GM21825 (cell line): ENCODE measurements at regions not wholly inside any gene's neighbourhood (a gene's known extent, or its start where the extent isn't known, plus 50 kb on each side); places are given as distances from the start of the nearest gene placed in this dataset.

Experiments
- ATAC-seq: cut with Tn5 transposase; IDR thresholded peaks from one replicate; pipeline ENCODE4 v1.9.1; 2021; ENCODE audit warnings: mild to moderate bottlenecking, moderate library complexity; ENCODE audit not compliant: unreplicated experiment

DNA sequence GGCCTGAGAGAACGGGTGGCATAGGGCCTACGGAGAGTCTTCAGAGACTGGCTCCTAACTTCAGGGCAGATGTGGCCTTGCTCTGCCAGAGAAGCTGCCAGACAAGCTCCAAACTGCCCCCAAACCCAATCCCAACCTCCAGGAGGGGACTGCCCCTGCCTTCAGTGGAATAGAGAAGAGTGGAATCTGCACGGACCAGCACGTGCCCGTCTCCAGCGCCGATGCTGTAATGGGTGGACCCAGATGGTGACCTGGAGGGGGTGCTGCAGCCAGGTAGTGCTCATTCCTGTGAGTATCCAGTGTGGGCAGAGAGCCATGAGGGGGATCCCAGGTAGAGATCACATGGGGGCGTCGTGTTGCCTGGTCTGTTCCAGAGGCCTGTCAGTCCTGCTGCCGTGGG lies 73.2 kb upstream of the NKX1-1 start:
- ATAC-seq = no peak

DNA sequence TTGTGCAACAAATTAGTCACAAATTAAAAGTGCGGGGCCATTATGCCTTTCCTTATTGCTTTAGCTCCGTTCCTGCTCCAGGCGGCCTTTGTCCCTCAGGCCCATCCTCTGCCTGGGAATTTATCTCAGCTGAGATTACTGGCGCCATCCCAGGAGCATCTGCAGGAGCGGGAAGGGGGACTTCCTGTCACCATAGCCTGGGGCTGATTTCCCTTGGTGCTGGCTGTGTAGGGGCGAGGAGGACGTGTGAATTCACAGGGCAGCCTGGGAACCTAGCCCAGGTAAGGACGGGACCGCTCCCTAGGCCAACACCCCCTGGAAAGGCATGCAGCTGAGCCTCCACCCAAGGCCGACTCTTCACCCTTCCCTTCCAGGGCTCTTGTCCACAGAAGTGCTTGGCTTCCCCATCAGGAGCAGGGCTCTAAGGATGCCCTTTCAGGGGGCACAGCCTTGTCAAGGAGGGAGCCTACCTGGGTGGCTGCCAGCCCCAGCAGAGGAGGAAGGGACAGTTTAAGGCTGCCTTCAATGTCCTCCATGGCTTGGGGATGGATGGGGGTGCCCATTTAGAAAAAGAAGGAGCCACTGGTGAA lies 72.6 kb upstream of the NKX1-1 start:
- no peak for ATAC-seq

DNA sequence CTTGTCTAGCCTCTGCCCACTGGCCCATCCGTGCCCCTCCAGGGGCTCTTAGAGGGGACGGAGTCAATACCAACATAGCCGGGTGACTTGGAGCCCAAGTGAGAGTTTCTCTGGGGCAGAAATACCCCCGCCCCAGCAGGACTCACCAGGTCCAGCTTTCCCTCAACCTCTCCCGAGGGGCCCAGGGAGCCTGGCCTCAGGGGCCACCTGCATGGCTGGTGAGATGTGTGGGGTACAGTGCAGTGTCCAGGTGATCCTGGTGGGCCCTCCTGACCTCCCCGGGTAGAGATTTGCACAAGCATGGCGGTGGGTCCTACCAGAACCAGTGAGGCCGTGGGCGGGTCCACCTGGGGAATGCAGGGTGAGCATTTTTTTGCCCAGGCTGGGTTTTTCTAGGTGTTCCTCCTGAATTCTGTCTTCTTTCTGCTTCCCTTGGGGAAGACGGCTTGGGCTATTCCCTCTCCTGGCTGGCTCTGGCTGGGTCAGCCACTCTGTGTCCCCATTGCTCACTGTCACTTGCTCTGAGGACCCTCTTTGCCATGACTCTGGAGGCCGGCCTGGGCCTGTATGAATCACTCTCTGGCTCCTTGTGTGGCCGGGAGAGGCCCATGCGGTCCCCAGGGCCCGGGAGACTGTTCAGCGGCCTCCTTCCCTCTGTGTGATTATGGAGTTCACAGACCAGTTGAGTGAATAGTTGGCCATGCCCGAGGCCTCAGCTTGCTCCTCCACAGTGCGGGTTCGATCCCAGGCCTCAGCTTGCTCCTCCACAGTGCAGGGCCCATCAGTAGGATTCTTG lies 71.0 kb upstream of the NKX1-1 start:
- no peak for ATAC-seq

DNA sequence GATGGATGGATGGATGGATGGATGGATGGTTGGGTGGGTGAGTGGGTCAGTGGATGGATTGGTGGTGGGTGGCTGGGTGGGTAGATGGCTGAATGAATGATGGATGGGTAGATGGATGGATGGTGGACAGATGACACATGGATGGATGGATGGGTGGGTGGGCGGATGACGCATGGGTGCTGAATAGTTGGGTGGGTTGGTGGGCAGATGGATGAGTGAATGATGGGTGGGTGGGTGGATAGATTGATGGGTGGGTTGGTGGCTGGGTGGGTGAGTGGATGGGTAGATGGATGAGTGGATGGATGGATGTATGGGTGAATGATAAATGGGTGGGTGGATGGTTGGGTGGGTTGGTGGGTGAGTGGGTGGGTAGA lies 69.9 kb upstream of the NKX1-1 start:
- ATAC-seq = no peak

DNA sequence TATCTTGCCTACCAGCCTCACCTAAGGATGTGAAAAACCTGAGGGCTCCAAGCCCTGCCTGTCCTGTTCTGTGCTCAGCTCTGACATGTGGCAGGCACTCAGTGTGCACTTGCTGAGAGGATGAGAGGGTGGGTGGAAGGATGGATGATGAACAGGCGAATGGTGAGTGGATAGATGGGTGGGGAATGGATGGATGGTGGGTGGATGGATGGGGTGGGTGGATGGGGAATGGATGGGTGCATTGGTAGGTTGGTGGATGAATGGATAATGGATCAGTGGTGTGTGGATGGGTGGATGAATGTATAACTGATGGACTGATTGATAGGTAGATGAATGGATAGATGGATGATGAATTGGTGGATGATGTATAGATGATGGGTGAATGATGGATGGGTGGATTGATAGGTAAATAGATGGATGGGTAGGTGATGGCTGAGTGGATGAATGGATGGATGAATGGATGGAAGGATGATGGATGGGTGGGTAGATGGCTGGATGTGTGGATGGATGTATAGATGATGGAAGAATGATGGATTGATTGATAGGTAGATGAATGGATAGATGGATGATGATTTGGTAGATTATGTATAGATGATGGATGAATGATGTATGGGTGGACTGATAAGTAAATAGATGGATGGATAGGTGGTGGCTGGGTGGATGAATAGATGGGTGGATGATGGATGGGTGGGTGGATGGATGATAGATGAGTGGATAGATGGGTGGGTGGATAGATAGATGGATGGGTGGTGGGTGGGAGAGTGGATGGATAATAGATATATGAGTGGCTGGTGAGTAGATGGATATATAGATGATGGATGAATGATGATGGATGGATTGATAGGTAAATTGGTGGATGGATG lies 69.3 kb upstream of the NKX1-1 start:
- no peak for ATAC-seq

DNA sequence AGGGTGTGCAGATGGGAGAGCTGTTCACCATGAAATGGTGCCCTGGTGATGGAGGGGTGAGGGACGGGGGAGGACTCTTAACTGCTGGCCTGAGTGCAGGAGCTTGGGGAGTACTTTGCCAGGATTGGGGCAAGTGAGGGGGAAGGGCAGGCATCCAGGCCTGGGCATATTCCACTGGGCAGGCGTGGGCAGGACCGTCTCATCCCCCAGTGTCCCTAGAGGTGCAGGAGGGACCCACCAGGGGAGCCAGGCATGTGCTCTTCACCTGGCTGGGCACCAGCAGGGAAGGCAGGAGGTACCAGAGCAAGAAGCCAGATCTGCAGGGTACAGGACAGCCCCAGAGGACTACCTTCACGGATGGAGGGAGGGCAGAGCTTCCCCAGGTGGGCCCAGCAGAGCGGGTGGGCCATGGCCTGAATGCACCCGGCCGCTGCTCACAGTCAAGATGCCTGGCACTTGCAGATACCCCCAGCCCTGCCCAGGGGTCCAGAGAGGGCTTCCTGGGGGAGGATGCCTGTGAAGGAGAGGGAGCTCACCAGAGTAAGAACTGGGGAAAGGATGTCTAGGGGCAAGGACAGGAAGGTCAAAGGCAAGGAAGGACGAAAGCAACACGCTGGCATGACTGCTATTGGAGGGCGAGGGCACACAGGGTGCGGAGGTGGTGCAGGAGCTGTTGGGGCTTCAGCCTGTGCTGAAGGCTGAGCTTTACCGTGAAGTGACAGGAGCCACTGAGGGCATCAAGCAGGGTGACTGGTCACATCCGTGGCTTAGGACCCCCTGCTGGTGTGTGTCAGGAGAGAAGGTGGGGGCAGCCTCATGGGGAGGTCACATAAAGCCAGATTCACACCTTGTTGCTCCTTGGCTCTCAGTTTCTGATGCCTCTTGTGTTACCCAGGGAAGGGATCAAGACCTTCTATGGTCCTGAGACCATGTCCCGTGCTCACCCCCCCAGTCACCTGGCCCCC lies 68.2 kb upstream of the NKX1-1 start:
- ATAC-seq = no peak

DNA sequence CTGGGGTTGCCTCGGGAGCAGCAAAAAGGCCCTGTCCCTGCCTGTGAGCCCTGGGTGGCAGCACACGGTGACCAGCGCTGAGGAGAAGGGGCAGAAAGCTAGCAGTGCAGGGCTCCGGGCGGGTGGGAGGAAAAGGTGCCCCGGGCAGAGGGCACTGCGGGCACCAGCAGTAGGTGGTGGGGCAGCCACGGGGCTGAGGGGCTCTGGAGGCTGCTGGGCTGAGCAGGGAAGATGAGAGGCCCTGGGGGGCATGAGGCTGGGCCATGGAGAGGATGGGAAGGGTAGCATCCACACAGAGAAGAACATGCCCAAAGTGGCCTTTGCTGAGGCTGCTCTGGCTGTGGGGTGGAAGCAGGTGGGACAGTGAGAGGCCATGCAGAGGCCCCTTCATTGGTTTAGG lies 67.5 kb upstream of the NKX1-1 start:
- ATAC-seq = no peak

DNA sequence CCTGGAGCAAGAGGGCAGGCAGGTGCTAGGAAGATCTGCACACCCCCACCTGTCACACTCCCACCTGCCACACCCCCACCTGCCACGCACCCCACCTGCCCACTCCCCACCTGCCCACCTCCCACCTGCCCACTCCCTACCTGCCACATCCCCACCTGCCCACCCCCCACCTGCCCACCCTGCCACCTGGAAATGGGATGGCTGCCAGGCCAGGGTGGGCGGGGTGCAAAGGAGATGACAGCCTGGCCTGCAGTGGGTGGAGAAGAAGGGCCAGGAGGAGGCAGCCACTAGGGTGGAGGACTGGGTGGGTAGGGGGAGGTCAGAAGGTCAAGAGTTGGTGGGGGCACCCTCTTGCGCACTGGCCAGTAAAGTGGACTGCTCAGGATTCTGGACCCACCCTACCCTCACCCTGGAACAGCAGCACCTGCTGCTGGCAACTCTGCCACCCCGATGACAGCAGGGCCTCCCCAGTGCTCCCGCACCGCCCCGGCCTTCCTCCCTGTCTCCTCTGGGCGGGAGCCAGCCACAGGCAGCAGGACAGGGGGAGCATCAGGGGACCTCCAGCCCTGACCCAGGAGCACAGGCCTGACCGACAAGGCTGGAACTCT lies 66.8 kb upstream of the NKX1-1 start:
- no peak for ATAC-seq

DNA sequence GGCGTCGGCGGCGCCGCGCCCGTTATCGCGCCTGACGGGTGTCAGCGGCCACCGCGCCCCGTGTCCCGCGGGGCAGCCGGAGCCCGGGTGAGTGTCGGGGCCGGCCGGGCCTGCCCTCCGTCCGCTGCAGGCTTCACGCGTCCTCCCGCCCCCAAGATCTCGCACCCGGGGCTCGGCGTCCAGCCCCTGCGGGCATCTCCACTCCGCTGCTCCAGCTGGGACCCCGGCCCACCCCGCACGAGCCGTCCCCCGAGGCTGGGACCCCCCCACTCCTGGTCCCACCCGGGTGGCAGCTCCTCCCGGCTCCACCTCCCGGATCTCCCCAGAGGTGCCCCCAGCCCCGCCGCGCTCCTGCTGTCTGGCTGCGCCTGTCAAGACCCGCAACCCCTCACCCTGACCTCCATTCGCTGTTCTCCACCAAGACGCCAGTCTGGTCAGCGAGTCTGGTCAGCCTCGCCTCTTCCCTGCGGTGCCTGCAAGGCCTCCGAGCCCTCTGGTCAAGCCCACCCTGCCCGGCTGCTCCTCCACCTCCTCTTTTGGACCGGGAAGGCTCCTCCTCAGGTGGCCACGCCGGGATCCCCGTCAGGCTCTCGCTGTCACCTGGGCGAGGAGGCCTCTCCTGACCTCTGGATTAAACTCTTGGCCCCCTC lies 66.0 kb upstream of the NKX1-1 start:
- ATAC-seq = no peak

DNA sequence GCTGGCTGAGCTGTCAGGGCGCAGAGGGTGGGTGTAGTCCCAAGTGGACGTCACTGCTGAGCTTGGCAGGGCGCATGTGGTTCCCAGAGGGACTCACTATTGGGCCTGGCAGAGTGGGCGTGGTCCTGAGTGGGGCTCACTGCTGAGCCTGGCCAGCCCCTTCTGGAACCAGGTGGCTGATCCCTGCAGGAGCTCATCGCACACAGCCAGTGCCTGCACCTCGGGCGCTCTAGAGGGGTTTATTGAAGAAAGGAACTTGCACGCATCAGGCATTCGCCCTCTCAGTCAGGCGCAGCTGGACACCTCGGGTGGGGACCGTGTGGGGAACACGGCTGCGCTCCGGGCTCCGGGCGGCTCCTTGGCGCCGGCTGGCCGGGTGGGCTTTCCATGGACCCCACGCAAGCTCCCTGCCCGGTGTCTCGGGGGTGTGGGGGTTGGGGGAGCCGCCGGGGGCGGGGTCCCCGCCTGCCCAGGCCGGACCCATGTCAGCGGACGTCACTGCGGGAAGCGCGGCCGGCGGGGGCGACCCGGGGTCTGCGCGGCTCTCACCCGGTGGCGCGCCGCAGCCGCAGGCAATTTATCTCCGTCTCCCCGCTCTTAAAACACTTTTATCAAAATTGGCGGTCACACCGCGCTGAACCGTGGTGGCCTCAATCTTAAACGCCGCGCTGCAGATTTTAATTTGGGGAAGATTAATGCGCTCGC lies 65.4 kb upstream of the NKX1-1 start:
- ATAC-seq = no peak

DNA sequence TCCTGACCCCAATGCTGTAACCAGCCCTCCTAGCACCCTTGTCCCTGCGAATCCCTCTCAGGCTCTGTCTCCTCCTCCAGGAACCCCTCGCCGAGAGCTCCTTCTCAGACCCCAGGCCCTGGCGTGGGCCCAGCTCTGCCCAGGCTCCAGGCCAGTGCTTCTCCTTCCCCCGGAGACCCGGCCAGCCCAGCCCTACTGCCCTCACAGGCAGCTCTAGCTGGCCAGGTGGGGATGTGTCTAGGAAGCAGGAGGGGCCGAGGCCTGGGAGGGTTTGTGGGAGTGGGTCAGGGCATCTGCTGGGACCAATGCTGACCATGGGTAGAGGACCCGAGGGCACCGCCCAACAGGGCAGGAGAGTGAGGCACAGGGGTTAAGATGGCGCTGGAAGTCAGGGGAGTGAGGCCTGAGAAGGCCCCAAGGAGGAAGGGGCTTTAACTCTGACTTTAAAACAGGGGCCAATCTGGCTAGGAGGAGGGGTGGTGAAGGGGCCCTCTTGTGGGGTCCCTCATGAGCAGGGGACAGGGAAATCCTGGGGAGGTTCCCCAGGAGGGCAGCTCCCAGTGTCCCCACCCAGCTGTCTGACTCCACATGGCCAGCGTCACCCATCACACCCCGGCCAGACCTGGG lies 64.7 kb upstream of the NKX1-1 start:
- ATAC-seq = no peak

DNA sequence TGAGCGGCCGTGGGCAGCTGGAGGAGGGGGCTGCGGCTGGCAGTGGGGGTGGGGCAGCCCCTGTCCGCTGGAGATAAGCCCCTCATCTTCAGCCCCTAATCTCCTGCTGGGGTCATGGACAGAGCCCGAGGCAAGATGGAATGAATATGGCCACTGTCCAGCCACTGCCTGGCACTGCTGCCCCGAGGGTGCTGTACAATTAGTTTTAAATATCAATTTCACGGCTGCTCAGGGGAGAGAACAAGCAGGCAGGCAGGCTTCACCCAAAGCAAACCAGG lies 64.1 kb upstream of the NKX1-1 start:
- no peak for ATAC-seq

DNA sequence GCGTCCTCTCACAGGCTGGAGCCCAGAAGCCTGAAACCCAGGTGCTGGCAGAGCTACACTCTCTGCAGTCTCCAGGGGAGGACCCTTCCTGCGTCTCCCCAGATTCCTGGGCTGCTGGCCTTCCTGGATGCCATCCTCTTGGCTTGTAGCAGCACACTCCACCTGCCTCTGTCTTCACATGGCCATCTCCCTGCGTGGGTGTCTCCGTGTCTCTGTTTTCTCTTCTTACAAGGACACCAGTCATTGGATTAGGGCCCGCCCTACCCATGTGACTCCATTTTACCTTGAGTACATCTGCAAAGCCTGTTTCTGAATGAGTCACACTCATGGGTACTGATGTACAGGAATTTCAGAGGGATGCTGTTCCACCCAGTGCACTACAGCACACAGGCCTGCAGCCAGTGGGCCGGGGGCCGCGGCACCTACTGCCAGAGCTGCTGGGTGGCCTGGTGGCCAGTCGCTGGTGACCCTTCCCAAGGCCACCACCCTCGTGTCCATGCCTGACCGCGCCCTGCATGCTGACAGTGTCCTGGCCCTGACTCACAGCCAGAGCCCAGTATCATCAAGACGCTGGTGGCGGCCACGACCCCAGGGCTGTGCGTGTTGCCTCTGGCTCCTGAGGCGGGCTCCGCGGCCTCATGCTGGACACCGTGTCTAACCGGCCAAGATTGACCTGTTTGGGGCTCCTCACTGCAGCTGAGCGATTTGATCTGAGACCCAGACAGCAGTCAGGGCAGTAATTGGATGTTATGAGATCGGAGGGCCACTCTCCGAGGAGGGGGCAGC lies 63.6 kb upstream of the NKX1-1 start:
- ATAC-seq = no peak

DNA sequence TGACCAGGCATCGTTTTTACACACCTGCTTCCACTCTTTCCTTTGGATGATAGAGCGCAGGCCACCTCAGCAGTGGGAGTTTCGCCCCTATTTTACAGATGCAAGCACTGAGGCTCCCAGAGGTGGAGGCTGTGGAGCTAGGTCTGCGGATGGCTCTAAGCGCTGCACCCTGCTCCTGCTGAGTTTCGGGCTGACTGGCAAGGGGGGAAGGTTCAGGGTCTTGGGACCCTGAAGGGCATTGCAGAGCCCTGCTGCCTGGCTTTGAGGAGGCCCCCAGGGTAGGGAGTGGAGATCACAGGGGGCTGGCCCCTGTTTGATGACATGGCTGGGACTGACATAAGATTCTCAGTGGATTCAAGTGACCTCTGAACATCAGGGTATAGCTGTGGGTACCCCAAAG lies 62.8 kb upstream of the NKX1-1 start:
- ATAC-seq = no peak

DNA sequence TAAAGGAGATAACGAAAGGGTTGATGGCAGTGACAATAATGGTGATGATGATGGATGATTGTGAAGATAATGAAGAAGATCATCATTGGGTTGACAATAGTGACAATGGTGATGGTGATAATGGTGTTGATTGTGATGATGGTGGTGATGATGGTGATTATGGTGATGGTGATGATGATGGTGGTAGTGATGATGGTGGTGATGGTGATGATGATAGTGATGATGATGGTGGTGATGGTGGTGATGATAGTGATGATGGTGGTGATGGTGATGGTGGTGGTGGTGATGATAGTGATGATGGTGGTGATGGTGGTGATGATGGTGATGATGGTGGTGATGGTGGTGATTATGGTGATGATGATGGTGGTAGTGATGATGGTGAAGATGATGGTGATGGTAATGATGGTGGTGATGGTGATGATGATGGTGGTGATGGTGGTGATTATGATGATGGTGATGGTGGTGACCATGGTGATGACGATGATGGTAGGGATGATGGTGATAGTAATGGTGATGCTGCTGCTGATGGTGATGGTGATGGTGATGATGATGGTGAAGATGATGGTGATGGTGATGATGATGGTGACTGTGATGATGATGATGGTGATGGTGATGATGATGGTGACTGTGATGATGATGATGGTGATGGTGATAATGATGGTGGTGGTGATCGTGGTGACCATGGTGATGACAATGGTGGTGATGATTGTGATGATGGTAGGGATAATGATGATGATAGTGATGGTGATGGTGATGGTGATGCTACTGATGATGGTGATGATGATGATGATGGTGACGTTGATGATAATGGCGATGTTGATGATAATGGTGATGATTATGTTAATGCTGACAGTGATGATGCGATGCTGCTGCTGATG lies 61.6 kb upstream of the NKX1-1 start:
- ATAC-seq = no peak

DNA sequence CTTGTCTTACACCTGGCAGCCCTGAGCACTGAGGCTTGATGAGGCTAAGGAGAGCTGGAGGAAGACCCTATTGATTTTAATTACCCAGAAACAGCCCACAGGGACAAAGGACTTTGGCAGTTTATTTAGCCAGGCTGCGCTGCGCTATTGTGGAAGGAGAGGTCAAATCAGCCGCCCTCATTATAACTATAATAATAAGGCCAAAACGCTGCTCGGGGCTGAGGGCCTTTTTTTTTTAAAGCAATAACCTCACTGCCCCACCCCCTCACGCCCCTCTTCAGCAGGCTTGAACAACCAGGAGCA lies 60.6 kb upstream of the NKX1-1 start:
- ATAC-seq = no peak

DNA sequence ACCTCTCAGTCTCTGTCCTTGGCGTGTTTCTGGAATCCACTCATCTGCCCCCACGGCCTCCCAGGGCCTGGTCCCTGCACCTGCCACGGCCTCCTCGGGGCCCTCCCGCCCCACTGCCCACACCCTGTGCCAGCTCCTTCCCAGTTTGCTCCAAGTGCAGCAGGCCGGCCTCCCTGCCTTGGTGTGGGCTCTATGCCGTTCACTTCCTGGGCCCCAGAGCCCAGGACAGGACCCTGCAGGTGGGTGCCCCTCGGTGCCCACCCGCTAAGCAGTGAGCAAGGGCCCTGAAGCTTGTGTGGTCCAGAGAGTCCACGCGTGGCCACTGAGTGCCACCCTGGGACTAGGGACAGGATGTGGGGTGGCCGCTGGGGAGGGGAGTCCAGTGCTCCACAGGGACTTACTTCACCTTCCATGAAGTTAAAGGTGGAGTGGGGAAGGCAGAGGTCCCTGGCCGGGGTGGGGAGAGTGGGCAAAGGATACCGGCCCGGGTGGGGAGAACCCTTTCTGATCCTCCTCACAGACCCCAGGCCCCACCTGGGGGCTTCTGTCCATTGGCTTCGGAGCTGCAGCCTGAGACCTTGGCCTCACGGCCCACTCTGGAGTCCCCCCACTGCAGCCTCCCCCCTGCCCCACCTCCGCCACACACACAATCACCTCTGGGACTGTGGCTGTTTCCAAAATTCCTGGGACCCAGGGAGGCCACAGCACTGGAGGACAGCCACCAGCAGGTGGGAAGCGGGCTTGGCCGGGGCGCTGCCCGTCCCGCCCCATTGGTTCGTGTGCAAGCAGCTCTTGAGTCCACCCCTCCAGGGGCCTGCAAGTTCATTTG lies 60.0 kb upstream of the NKX1-1 start:
- ATAC-seq = no peak
